GM12878 (cell line): ENCODE measurements at regions not wholly inside any gene's neighbourhood (a gene's known extent, or its start where the extent isn't known, plus 50 kb on each side); places are given as distances from the start of the nearest gene placed in this dataset.

ENCODE experiments used
- ATAC-seq: fragments of 200-7000 bp; cut with Tn5 transposase; 3 replicates; pipeline ENCODE4 v1.9.1; 2020; ENCODE audit warnings: mild to moderate bottlenecking, moderate library complexity
- BruUV-seq: library from RNA; stranded (reverse); fragments of 400-500 nt; replicated peaks from 2 replicates; lab custom pipeline; 2021; lab: Mats Ljungman, UMichigan
- CTCF ChIA-PET: fragments of 300-600 bp; sonication (Branson Sonifier 250); formaldehyde crosslinking; extraction: SDS; loops from one replicate; lab custom pipeline; 2021; ENCODE audit warnings: inconsistent platforms; lab: Yijun Ruan, JAX
- POLR2A ChIA-PET: fragments of 350-600 bp; formaldehyde crosslinking; extraction: SDS; loops from one replicate; lab custom pipeline; 2021; ENCODE audit warnings: inconsistent platforms; lab: Charles Lee
- RAD21 ChIA-PET: fragments of 300-600 bp; sonication (Branson Sonifier 250); formaldehyde crosslinking; loops from one replicate; lab custom pipeline; 2023; ENCODE audit warnings: antibody characterized with exemption; ENCODE audit not compliant: unreplicated experiment; lab: Charles Lee
- SMC1A ChIA-PET: fragments of 300-600 bp; sonication (Branson Sonifier 250); formaldehyde crosslinking; loops from one replicate; lab custom pipeline; 2023; ENCODE audit not compliant: unreplicated experiment, uncharacterized antibody; lab: Charles Lee
- DNase-seq: peaks from one replicate; pipeline ENCODE4 v3.0.0-alpha.2; 2011; ENCODE audit warnings: low read depth, low spot score
- FAIRE-seq: peaks from 3 replicates; lab custom pipeline; 2011; peaks lifted over from hg19 to GRCh38; lab: Jason Lieb, UNC
- H2AFZ ChIP-seq: 2 replicates; pipeline ENCODE4 v1.6.0; 2011; ENCODE audit warnings: low read depth, low read length, control low read depth; ENCODE audit not compliant: control insufficient read depth
- H3K27ac ChIP-seq: 2 replicates; pipeline ENCODE4 v1.5.1; 2011; ENCODE audit warnings: control low read depth; ENCODE audit not compliant: control insufficient read depth, insufficient read depth
- H3K27me3 ChIP-seq, 2 experiments: replicated peaks in 1 of 2; 2 replicates each; pipeline versions ENCODE4 v1.6.0 to v1.6.1; 2011; ENCODE audit warnings: low read length in 1 of 2; ENCODE audit not compliant: control insufficient read depth in 2 of 2, insufficient read depth in 2 of 2
- H3K36me3 ChIP-seq, 2 experiments: 2 replicates each; pipeline ENCODE4 v1.5.1; 2011; ENCODE audit warnings: low read length in 1 of 2; ENCODE audit not compliant: control insufficient read depth in 2 of 2, insufficient read depth in 2 of 2
- H3K4me1 ChIP-seq: 2 replicates; pipeline ENCODE4 v1.6.1; 2011; ENCODE audit warnings: mild to moderate bottlenecking, low read length, moderate library complexity, mixed read lengths; ENCODE audit not compliant: control insufficient read depth, insufficient read depth
- H3K4me2 ChIP-seq: 2 replicates; pipeline ENCODE4 v1.6.0; 2011; ENCODE audit warnings: control low read depth; ENCODE audit not compliant: control insufficient read depth, insufficient read depth
- H3K4me3 ChIP-seq: fragments of 200-600 bp; sonication (generic); 2 replicates; pipeline ENCODE4 v1.5.1; 2016
- H3K79me2 ChIP-seq: 2 replicates; pipeline ENCODE4 v1.6.0; 2011; ENCODE audit warnings: low read length; ENCODE audit not compliant: control insufficient read depth, insufficient read depth
- H3K9ac ChIP-seq: 2 replicates; pipeline ENCODE4 v1.8.0; 2011; ENCODE audit warnings: low read length, control low read depth, mixed read lengths; ENCODE audit not compliant: control insufficient read depth, insufficient read depth
- H3K9me3 ChIP-seq: replicated peaks from 3 replicates; pipeline ENCODE4 v1.5.1; 2011; ENCODE audit warnings: mild to moderate bottlenecking, low read length; ENCODE audit not compliant: control insufficient read depth, insufficient read depth
- H4K20me1 ChIP-seq: 2 replicates; pipeline ENCODE4 v1.6.0; 2011; ENCODE audit not compliant: control insufficient read depth, insufficient read depth
- BCLAF1 ChIP-seq: fragments of 450-650 bp; IDR thresholded peaks from 2 replicates; pipeline ENCODE4 v1.6.1; 2017; ENCODE audit warnings: antibody characterized with exemption, mild to moderate bottlenecking, moderate library complexity
- CHD4 ChIP-seq: fragments of 200-600 bp; sonication (generic); IDR thresholded peaks from 2 replicates; pipeline ENCODE4 v1.6.1; 2016; ENCODE audit warnings: mild to moderate bottlenecking
- E2F4 ChIP-seq: IDR thresholded peaks from 2 replicates; pipeline ENCODE4 v1.6.1; 2012; ENCODE audit warnings: low read depth, low read length, improper control_type of control experiment
- EGR1 ChIP-seq, 2 experiments: IDR thresholded peaks; 1 replicate in 1 of 2; 2 replicates in 1 of 2; pipeline ENCODE4 v1.6.1; 2011 to 2012; ENCODE audit warnings: low read depth in 2 of 2, low read length in 2 of 2, borderline replicate concordance in 1 of 2, mild to moderate bottlenecking in 1 of 2, moderate library complexity in 1 of 2
- HSF1 ChIP-seq: fragments of 150-350 bp; IDR thresholded peaks from 2 replicates; pipeline ENCODE4 v1.6.1; 2014; ENCODE audit warnings: mild to moderate bottlenecking, low read depth, low read length
- IKZF1 ChIP-seq: fragments of 450-650 bp; conservative IDR thresholded peaks from 2 replicates; pipeline ENCODE4 v1.6.1; 2017; ENCODE audit warnings: antibody characterized with exemption, mild to moderate bottlenecking
- IRF3 ChIP-seq: fragments of 450-650 bp; IDR thresholded peaks from 2 replicates; pipeline ENCODE4 v1.6.1; 2014; ENCODE audit warnings: mild to moderate bottlenecking
- IRF5 ChIP-seq: fragments of 450-650 bp; IDR thresholded peaks from 2 replicates; pipeline ENCODE4 v1.6.1; 2017; ENCODE audit warnings: borderline replicate concordance
- NFXL1 ChIP-seq: fragments of 450-650 bp; IDR thresholded peaks from 2 replicates; pipeline ENCODE4 v1.6.1; 2017; ENCODE audit warnings: antibody characterized with exemption, mild to moderate bottlenecking, borderline replicate concordance
- NFYA ChIP-seq: IDR thresholded peaks from 2 replicates; pipeline ENCODE4 v1.6.1; 2011; ENCODE audit warnings: low read depth, mild to moderate bottlenecking, low read length, improper control_type of control experiment, borderline replicate concordance
- RUNX3 ChIP-seq: IDR thresholded peaks from 2 replicates; pipeline ENCODE4 v1.6.1; 2012; ENCODE audit warnings: low read length, inconsistent platforms
- YY1 ChIP-seq: IDR thresholded peaks from 2 replicates; pipeline ENCODE4 v1.6.1; 2011; ENCODE audit warnings: low read depth, mild to moderate bottlenecking, low read length
- ZBTB33 ChIP-seq: fragments of 450-650 bp; IDR thresholded peaks from 2 replicates; pipeline ENCODE4 v1.6.1; 2017; ENCODE audit warnings: mild to moderate bottlenecking
- WGBS: methylation state at CpG from one replicate; pipeline ENCODE4 v1.1.6; 2016; ENCODE audit warnings: low lambda C conversion rate; ENCODE audit not compliant: insufficient replicate concordance, insufficient coverage; ENCODE audit errors: missing lambda C conversion rate; 5-methylcytosine and 5-hydroxymethylcytosine counted together
- in situ Hi-C: fragments of 300-500 bp; cut with MboI; formaldehyde crosslinking; loops from 9 replicates; pipeline ENCODE4 v1.14.3; 2018; ENCODE audit warnings: mixed read lengths
- intact Hi-C: fragments of 100-400 bp; cut with micrococcal nuclease; formaldehyde crosslinking; loops from one replicate; pipeline ENCODE4 v1.14.2; 2022; ENCODE audit not compliant: unreplicated experiment

GRCh38 chr11:57055744-57056143 lies 67.0 kb downstream of the OR5AK2 start (continued):
- TF ChIP-seq IRF3 = no peak
- TF ChIP-seq HSF1 = no peak

- Histone ChIP-seq H3K9ac (no peak overlapping the region), H3K36me3 (no peaks in the 10 kb centered on the region), H3K4me3 (no peak overlapping the region), H3K4me2 (no peak overlapping the region), H3K9me3 (no peaks in the 10 kb centered on the region), H2AFZ (no peak overlapping the region), H3K4me1 (no peaks in the 10 kb centered on the region), H3K79me2 (no peaks in the 10 kb centered on the region), H3K27ac (no peak overlapping the region), H4K20me1 (no peaks in the 10 kb centered on the region), H3K27me3 (no peaks in the 10 kb centered on the region)
- RAD21 ChIA-PET = no interaction called here
- SMC1A ChIA-PET = no interaction called here
- BruUV-seq = no TSS peak
- CTCF ChIA-PET = no interaction called here
- intact Hi-C loops = no loop called here
- no peak for DNase-seq
- WGBS = 6% methylated on average over 3 of the region's 3 CpGs
- ATAC-seq = no peak
- in situ Hi-C loops = no loop called here
- no peak for FAIRE-seq
- POLR2A ChIA-PET = no interaction called here
- no peak for TF ChIP-seq CHD4
- TF ChIP-seq EGR1 (IDR thresholded peaks at IDR 0.05; ENCODE audit: borderline replicate concordance in 1 of 2, low read depth in 2 of 2, low read length in 2 of 2) = no peak
- TF ChIP-seq BCLAF1 = no peak
- no peak for TF ChIP-seq RUNX3
- no peak for TF ChIP-seq YY1
- TF ChIP-seq IKZF1 = no peak
- TF ChIP-seq NFYA = no peak
- no peak for TF ChIP-seq IRF5
- TF ChIP-seq ZBTB33 = no peak
- no peak for TF ChIP-seq NFXL1
- TF ChIP-seq E2F4 = no peak
Measured at GRCh38 chr11:57056735-57057134, 68.0 kb downstream of the OR5AK2 start.
